ENCODE measurements at regions not wholly inside any gene's neighbourhood (a gene's known extent, or its start where the extent isn't known, plus 50 kb on each side); places are given as distances from the start of the nearest gene placed in this dataset.
A peak's percentile ranks its signal among the peaks of the same experiment; 100 is the strongest.

- no peak for TF ChIP-seq POLR2A (IDR thresholded peaks at IDR 0.05)
- TF ChIP-seq, protein P1, sequence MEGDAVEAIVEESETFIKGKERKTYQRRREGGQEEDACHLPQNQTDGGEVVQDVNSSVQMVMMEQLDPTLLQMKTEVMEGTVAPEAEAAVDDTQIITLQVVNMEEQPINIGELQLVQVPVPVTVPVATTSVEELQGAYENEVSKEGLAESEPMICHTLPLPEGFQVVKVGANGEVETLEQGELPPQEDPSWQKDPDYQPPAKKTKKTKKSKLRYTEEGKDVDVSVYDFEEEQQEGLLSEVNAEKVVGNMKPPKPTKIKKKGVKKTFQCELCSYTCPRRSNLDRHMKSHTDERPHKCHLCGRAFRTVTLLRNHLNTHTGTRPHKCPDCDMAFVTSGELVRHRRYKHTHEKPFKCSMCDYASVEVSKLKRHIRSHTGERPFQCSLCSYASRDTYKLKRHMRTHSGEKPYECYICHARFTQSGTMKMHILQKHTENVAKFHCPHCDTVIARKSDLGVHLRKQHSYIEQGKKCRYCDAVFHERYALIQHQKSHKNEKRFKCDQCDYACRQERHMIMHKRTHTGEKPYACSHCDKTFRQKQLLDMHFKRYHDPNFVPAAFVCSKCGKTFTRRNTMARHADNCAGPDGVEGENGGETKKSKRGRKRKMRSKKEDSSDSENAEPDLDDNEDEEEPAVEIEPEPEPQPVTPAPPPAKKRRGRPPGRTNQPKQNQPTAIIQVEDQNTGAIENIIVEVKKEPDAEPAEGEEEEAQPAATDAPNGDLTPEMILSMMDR (IDR thresholded peaks at IDR 0.05) = no peak
- H3K36me3 ChIP-seq = no peaks in the 10 kb centered on the region
- intact Hi-C loops (cut with DNase I) = no loop called here
- H3K27me3 ChIP-seq = no peaks in the 10 kb centered on the region
- DNase-seq (no peak), ATAC-seq (peak in 1 of 4 donors; percentile 2)
- no peaks in the 10 kb centered on the region for H3K9me3 ChIP-seq
- H3K4me1 ChIP-seq = peaks cover 0 to 44% (median 21%) of the 10 kb centered on the region in 4 donors
- H3K4me3 ChIP-seq = no peak overlapping the region
- WGBS (ENCODE audit: insufficient coverage, low coverage, low lambda C conversion rate, missing lambda C conversion rate) = 60% methylated on average over 2 of the region's 2 CpGs
- peak overlapping the region in 2 of 3 donors; percentile 87 to 91 for H3K27ac ChIP-seq
These were observed 131.6 kb upstream of the NEDD9 start for GRCh38 chr6:11363881-11364576.

GRCh38 chr6:11362564-11362963 is 130.1 kb upstream of the NEDD9 start:
- DNase-seq (no peak), ATAC-seq (no peak)
- H3K4me3 ChIP-seq = no peak overlapping the region
- intact Hi-C loops (cut with DNase I) = no loop called here
- no peaks in the 10 kb centered on the region for H3K36me3 ChIP-seq
- H3K27ac ChIP-seq = no peak overlapping the region
- no peaks in the 10 kb centered on the region for H3K9me3 ChIP-seq
- no peaks in the 10 kb centered on the region for H3K27me3 ChIP-seq
- no peak for TF ChIP-seq POLR2A (IDR thresholded peaks at IDR 0.05)
- TF ChIP-seq, protein P1 (IDR thresholded peaks at IDR 0.05) = no peak
- H3K4me1 ChIP-seq = peaks cover 0 to 34% (median 16%) of the 10 kb centered on the region in 4 donors
- WGBS (ENCODE audit: insufficient coverage, low coverage, low lambda C conversion rate, missing lambda C conversion rate) = 86% methylated on average over 1 of the region's 1 CpG

- Histone ChIP-seq H3K4me3 (no peak overlapping the region), H3K36me3 (no peaks in the 10 kb centered on the region), H3K9me3 (no peaks in the 10 kb centered on the region), H3K27ac (peak overlapping the region in 2 of 3 donors; percentile 31 to 34), H3K4me1 (peaks cover 0 to 2% (median under 1%) of the 10 kb centered on the region in 4 donors), H3K27me3 (no peaks in the 10 kb centered on the region)
- TF ChIP-seq, protein P1 (IDR thresholded peaks at IDR 0.05) = no peak
- no peak for TF ChIP-seq POLR2A (IDR thresholded peaks at IDR 0.05)
- DNase-seq (no peak), ATAC-seq (peak; percentile 26 to 80 (median 65))
- intact Hi-C loops (cut with DNase I) = no loop called here
- WGBS (ENCODE audit: insufficient coverage, low coverage, low lambda C conversion rate, missing lambda C conversion rate) = 69% methylated on average over 4 of the region's 4 CpGs
These were observed 126.7 kb upstream of the NEDD9 start for GRCh38 chr6:11358904-11359830.

GRCh38 chr6:11357285-11357684 is 124.8 kb upstream of the NEDD9 start:
- H3K36me3 ChIP-seq = no peaks in the 10 kb centered on the region
- H3K4me1 ChIP-seq = no peaks in the 10 kb centered on the region
- no peak overlapping the region for H3K4me3 ChIP-seq
- DNase-seq (no peak), ATAC-seq (peak; percentile 13 to 64 (median 44))
- WGBS (ENCODE audit: insufficient coverage, low coverage, low lambda C conversion rate, missing lambda C conversion rate) = 88% methylated on average over 7 of the region's 7 CpGs
- no peak for TF ChIP-seq POLR2A (IDR thresholded peaks at IDR 0.05)
- TF ChIP-seq, protein P1 (IDR thresholded peaks at IDR 0.05) = no peak
- no peaks in the 10 kb centered on the region for H3K9me3 ChIP-seq
- no peaks in the 10 kb centered on the region for H3K27me3 ChIP-seq
- peak overlapping the region in 2 of 3 donors; percentile 24 to 27 for H3K27ac ChIP-seq
- intact Hi-C loops (cut with DNase I) = no loop called here
